ENCODE measurements at regions not wholly inside any gene's neighbourhood (a gene's known extent, or its start where the extent isn't known, plus 50 kb on each side); places are given as distances from the start of the nearest gene placed in this dataset.

DNA sequence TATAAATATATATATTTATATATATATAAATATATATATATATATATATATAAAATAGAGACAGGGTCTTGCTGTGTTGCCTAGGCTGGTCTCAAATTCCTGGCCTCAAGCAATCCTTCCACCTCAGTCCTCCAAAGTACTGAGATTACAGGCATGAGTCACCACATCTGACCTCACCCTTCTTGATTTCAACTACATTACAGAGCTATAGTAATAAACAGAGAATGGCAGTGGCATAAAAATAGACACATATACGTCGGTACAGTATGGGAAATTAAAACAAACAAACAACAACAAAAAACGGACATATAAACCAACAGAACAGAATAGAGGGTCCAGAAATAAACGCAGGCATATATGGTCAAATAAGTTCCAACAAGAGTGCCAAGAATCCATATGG is 77.6 kb upstream of the PPP1R3A start:
- TF ChIP-seq GATA3 (IDR thresholded peaks at IDR 0.05; ENCODE audit: low read depth, low read length) (no peak), GATA2 (IDR thresholded peaks at IDR 0.05; ENCODE audit: low read depth, low read length) (no peak)

All from SH-SY5Y (cell line).